HepG2 (cell line): ENCODE measurements at regions not wholly inside any gene's neighbourhood (a gene's known extent, or its start where the extent isn't known, plus 50 kb on each side); places are given as distances from the start of the nearest gene placed in this dataset.

Experiments used
- ATAC-seq: fragments of 200-7000 bp; cut with Tn5 transposase; 3 replicates; pipeline ENCODE4 v1.9.1; 2020; ENCODE audit warnings: mild to moderate bottlenecking, moderate library complexity
- BruUV-seq: library from RNA; stranded (reverse); fragments of 400-500 nt; replicated peaks from 2 replicates; lab custom pipeline; 2021; lab: Mats Ljungman, UMichigan
- CTCF ChIA-PET: fragments of 300-600 bp; formaldehyde crosslinking; extraction: SDS; loops from one replicate; lab custom pipeline; 2021; ENCODE audit warnings: low total read pairs, inconsistent platforms, low intra/inter-chr PET ratio; lab: Yijun Ruan, JAX
- POLR2A ChIA-PET: fragments of 350-600 bp; sonication (Branson Sonifier 250); formaldehyde crosslinking; loops from one replicate; lab custom pipeline; 2020; ENCODE audit warnings: antibody characterized with exemption, inconsistent platforms; lab: Yijun Ruan, JAX
- DNase-seq: peaks from one replicate; pipeline ENCODE4 v3.0.0-alpha.2; 2015; ENCODE audit warnings: low spot score
- FAIRE-seq: peaks from 3 replicates; lab custom pipeline; 2011; peaks lifted over from hg19 to GRCh38; lab: Jason Lieb, UNC
- H2AFZ ChIP-seq: one replicate; pipeline ENCODE4 v1.6.1; 2011; ENCODE audit warnings: low read length, inconsistent platforms
- H3K27ac ChIP-seq: fragments of 300-600 bp; 3 replicates; pipeline ENCODE4 v1.8.0; 2011; ENCODE audit warnings: mixed run types, mild to moderate bottlenecking, mixed read lengths, low read length, inconsistent platforms; ENCODE audit not compliant: insufficient read depth; ENCODE audit errors: extremely low read length
- H3K27me3 ChIP-seq, 2 experiments: fragments of 200-600 bp in 1 of 2; 2 replicates in 1 of 2; 3 replicates in 1 of 2; pipeline versions ENCODE4 v1.6.0 to v1.8.0; 2011; ENCODE audit warnings: low read length in 2 of 2, mild to moderate bottlenecking in 2 of 2, moderate library complexity in 2 of 2, inconsistent platforms in 1 of 2; ENCODE audit not compliant: insufficient read depth in 2 of 2, control insufficient read depth in 1 of 2
- H3K36me3 ChIP-seq, 2 experiments: fragments of 200-600 bp in 1 of 2; replicated peaks in 1 of 2; 2 replicates in 1 of 2; 3 replicates in 1 of 2; pipeline versions ENCODE4 v1.5.1 to v1.8.0; 2011; ENCODE audit warnings: low read length in 2 of 2, inconsistent platforms in 1 of 2; ENCODE audit not compliant: insufficient read depth in 2 of 2, control insufficient read depth in 1 of 2
- H3K4me1 ChIP-seq: 2 replicates; pipeline ENCODE4 v1.5.1; 2012; ENCODE audit warnings: low read length, inconsistent platforms; ENCODE audit not compliant: insufficient read depth
- H3K4me2 ChIP-seq: 2 replicates; pipeline ENCODE4 v1.6.0; 2011; ENCODE audit warnings: low read depth, low read length, inconsistent platforms
- H3K4me3 ChIP-seq, 3 experiments: fragments of 200-600 bp in 1 of 3; sonication (generic), shearing (Covaris generic) in 1 of 3; replicated peaks in 1 of 3; 2 replicates each; pipeline ENCODE4 v1.5.1; 2011 to 2016; ENCODE audit warnings: low read length in 3 of 3, inconsistent platforms in 2 of 3, low read depth in 2 of 3, mild to moderate bottlenecking in 2 of 3, control low read depth in 1 of 3, mixed read lengths in 1 of 3; ENCODE audit not compliant: insufficient read depth in 1 of 3
- H3K79me2 ChIP-seq: one replicate; pipeline ENCODE4 v1.6.1; 2011; ENCODE audit warnings: low read length, inconsistent platforms; ENCODE audit not compliant: insufficient read depth
- H3K9ac ChIP-seq: 2 replicates; pipeline ENCODE4 v1.6.0; 2011; ENCODE audit warnings: mild to moderate bottlenecking, low read depth, low read length, inconsistent platforms; ENCODE audit not compliant: insufficient read depth
- H3K9me3 ChIP-seq: 2 replicates; pipeline ENCODE4 v1.5.1; 2012; ENCODE audit warnings: mild to moderate bottlenecking, low read length
- H4K20me1 ChIP-seq: 2 replicates; pipeline ENCODE4 v1.6.0; 2011; ENCODE audit warnings: inconsistent platforms, mild to moderate bottlenecking, low read length, moderate library complexity; ENCODE audit not compliant: insufficient read depth
- ATAD3A ChIP-seq: sonication (generic); formaldehyde crosslinking; IDR thresholded peaks from 2 replicates; pipeline ENCODE4 v1.4.0; 2020; ENCODE audit warnings: missing genetic modification reagents
- CEBPZ ChIP-seq: IDR thresholded peaks from 2 replicates; pipeline ENCODE4 v1.6.1; 2012; ENCODE audit warnings: low read length, improper control_type of control experiment
- NRL ChIP-seq: sonication (generic); formaldehyde crosslinking; IDR thresholded peaks from 2 replicates; pipeline ENCODE4 v1.5.0; 2020; ENCODE audit warnings: missing genetic modification reagents, mild to moderate bottlenecking, moderate library complexity, borderline replicate concordance
- RARA ChIP-seq: IDR thresholded peaks from 2 replicates; pipeline ENCODE4 v1.6.1; 2016; ENCODE audit warnings: missing genetic modification reagents, missing compliant biosample characterization
- SIN3B ChIP-seq: fragments of 150-350 bp; IDR thresholded peaks from 2 replicates; pipeline ENCODE4 v1.6.1; 2014; ENCODE audit warnings: low read length
- SMC3 ChIP-seq: IDR thresholded peaks from 2 replicates; pipeline ENCODE4 v1.6.1; 2011; ENCODE audit warnings: low read length, improper control_type of control experiment
- TOPORS ChIP-seq: sonication (generic); formaldehyde crosslinking; IDR thresholded peaks from 2 replicates; pipeline ENCODE4 v1.8.0; 2023; ENCODE audit warnings: mild to moderate bottlenecking, missing genetic modification reagents
- ZFX ChIP-seq: sonication (generic); formaldehyde crosslinking; IDR thresholded peaks from 2 replicates; pipeline ENCODE4 v1.4.0; 2020; ENCODE audit warnings: mild to moderate bottlenecking, low read depth, missing genetic modification reagents, moderate library complexity
- ZNF136 ChIP-seq: sonication (generic); formaldehyde crosslinking; IDR thresholded peaks from 2 replicates; pipeline ENCODE4 v1.8.1; 2022; ENCODE audit warnings: low read depth, mild to moderate bottlenecking, moderate library complexity, missing genetic modification reagents
- ZNF251 ChIP-seq: sonication (generic); formaldehyde crosslinking; IDR thresholded peaks from 2 replicates; pipeline ENCODE4 v1.9.0; 2021; ENCODE audit warnings: mild to moderate bottlenecking, missing genetic modification reagents
- ZNF607 ChIP-seq: sonication (generic); formaldehyde crosslinking; IDR thresholded peaks from 2 replicates; pipeline ENCODE4 v1.5.1; 2020; ENCODE audit warnings: missing genetic modification reagents, mild to moderate bottlenecking, borderline replicate concordance
- WGBS: methylation state at CpG from one replicate; pipeline ENCODE4 v1.1.6; 2017; ENCODE audit warnings: low lambda C conversion rate; 5-methylcytosine and 5-hydroxymethylcytosine counted together
- in situ Hi-C: cut with HindIII; loops from 2 replicates; pipeline ENCODE4 v1.10.0; 2017; ENCODE audit warnings: low pct_unique_long_range_greater_than_20kb; ENCODE audit not compliant: extremely low pct_ligation_motif_present
- intact Hi-C: fragments of 100-400 bp; cut with micrococcal nuclease; formaldehyde crosslinking; loops from one replicate; pipeline ENCODE4 v1.10.0; 2022; ENCODE audit not compliant: unreplicated experiment
- TF ChIP-seq, protein P1 (sequence below), 2 experiments: sonication (generic) in 1 of 2; formaldehyde crosslinking in 1 of 2; IDR thresholded peaks; 2 replicates each; pipeline versions ENCODE4 v1.4.0 to v1.6.1; 2018 to 2020; ENCODE audit warnings: missing genetic modification reagents in 2 of 2, borderline replicate concordance in 1 of 2, low read depth in 1 of 2, mild to moderate bottlenecking in 1 of 2, missing biosample characterization in 1 of 2

- H3K27ac ChIP-seq = no peak overlapping the region
- FAIRE-seq = no peak
- TF ChIP-seq ZFX (CRISPR knock-in tag) = no peak
- TF ChIP-seq, protein P1, sequence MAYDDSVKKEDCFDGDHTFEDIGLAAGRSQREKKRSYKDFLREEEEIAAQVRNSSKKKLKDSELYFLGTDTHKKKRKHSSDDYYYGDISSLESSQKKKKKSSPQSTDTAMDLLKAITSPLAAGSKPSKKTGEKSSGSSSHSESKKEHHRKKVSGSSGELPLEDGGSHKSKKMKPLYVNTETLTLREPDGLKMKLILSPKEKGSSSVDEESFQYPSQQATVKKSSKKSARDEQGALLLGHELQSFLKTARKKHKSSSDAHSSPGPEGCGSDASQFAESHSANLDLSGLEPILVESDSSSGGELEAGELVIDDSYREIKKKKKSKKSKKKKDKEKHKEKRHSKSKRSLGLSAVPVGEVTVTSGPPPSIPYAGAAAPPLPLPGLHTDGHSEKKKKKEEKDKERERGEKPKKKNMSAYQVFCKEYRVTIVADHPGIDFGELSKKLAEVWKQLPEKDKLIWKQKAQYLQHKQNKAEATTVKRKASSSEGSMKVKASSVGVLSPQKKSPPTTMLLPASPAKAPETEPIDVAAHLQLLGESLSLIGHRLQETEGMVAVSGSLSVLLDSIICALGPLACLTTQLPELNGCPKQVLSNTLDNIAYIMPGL (CRISPR knock-in tag; IDR thresholded peaks at IDR 0.05; ENCODE audit: borderline replicate concordance in 1 of 2, low read depth in 1 of 2) = no peak
- no peak for TF ChIP-seq ATAD3A (CRISPR knock-in tag)
- no peak for TF ChIP-seq ZNF136 (CRISPR knock-in tag)
- TF ChIP-seq ZNF251 (CRISPR knock-in tag) = no peak
- TF ChIP-seq RARA (CRISPR knock-in tag) = no peak
- no peak for TF ChIP-seq SMC3
- TF ChIP-seq SIN3B = no peak
- no peak for TF ChIP-seq ZNF607
- no peak for TF ChIP-seq CEBPZ
- TF ChIP-seq NRL (CRISPR knock-in tag) = no peak
- TF ChIP-seq TOPORS (CRISPR knock-in tag) = no peak
- TF ChIP-seq, all 625 proteins: peak for 0
Observed at GRCh38 chr18:54737986-54738385, 90.3 kb upstream of the RAB27B start.

More at GRCh38 chr18:54737986-54738385, 90.3 kb upstream of the RAB27B start:
- CTCF ChIA-PET = no interaction called here
- Histone ChIP-seq H3K9me3 (no peaks in the 10 kb centered on the region), H3K36me3 (no peaks in the 10 kb centered on the region), H3K27me3 (no peaks in the 10 kb centered on the region), H3K79me2 (no peaks in the 10 kb centered on the region), H2AFZ (no peak overlapping the region), H3K9ac (no peak overlapping the region), H3K4me1 (no peaks in the 10 kb centered on the region), H3K4me2 (no peak overlapping the region), H4K20me1 (no peaks in the 10 kb centered on the region), H3K4me3 (no peak overlapping the region)
- DNase-seq (no peak), ATAC-seq (no peak)
- no TSS peak for BruUV-seq
- intact Hi-C loops (no loop called here), in situ Hi-C loops (no loop called here)
- WGBS = 30% methylated on average over 3 of the region's 3 CpGs
- POLR2A ChIA-PET = no interaction called here
